Uterus (tissue), 3 donors: ENCODE measurements at regions not wholly inside any gene's neighbourhood (a gene's known extent, or its start where the extent isn't known, plus 50 kb on each side); places are given as distances from the start of the nearest gene placed in this dataset.

ENCODE experiments used
- DNase-seq, 2 donors: peaks; one replicate each; pipeline ENCODE4 v3.0.0-alpha.2; 2019 to 2020
- H3K27ac ChIP-seq, 2 donors: fragments of 200-600 bp; sonication (generic); 1 replicate in 1 of 2; 2 replicates in 1 of 2; pipeline ENCODE4 v1.5.1; 2016 to 2018
- H3K27me3 ChIP-seq, 2 donors: fragments of 200-600 bp; sonication (generic); one replicate each; pipeline ENCODE4 v1.5.1; 2018 to 2019; ENCODE audit warnings: control low read depth in 1 of 2
- H3K36me3 ChIP-seq, 2 donors: fragments of 200-600 bp; sonication (generic); one replicate each; pipeline ENCODE4 v1.5.1; 2019; ENCODE audit warnings: control low read depth in 1 of 2
- H3K4me1 ChIP-seq, 2 donors: fragments of 200-600 bp; sonication (generic); one replicate each; pipeline ENCODE4 v1.5.1; 2018 to 2019; ENCODE audit warnings: control low read depth in 1 of 2
- H3K4me3 ChIP-seq, 2 donors: fragments of 200-600 bp; sonication (generic); 1 replicate in 1 of 2; 2 replicates in 1 of 2; pipeline ENCODE4 v1.5.1; 2018 to 2019; ENCODE audit warnings: mild to moderate bottlenecking in 1 of 2
- H3K9me3 ChIP-seq, 2 donors: fragments of 200-600 bp; sonication (generic); one replicate each; pipeline ENCODE4 v1.5.1; 2019; ENCODE audit warnings: control low read depth in 1 of 2
- POLR2A ChIP-seq, 2 donors: fragments of 450-650 bp; IDR thresholded peaks; one replicate each; pipeline ENCODE4 v1.6.1; 2016; ENCODE audit warnings: antibody characterized with exemption in 2 of 2, mild to moderate bottlenecking in 1 of 2, moderate library complexity in 1 of 2
- intact Hi-C: fragments of 100-400 bp; cut with DNase I; formaldehyde crosslinking; loops from one replicate; pipeline ENCODE4 v1.15.1; 2023; ENCODE audit warnings: low total_unique reads
- TF ChIP-seq, protein P1 (sequence below), 4 experiments: fragments of 200-600 bp in 2 of 4; fragments of 450-650 bp in 2 of 4; sonication (generic) in 2 of 4; IDR thresholded peaks; one replicate each; pipeline ENCODE4 v1.5.1; 2016 to 2019; ENCODE audit warnings: antibody characterized with exemption in 4 of 4, mild to moderate bottlenecking in 2 of 4, moderate library complexity in 1 of 4
- donor health status: DM: yes; HTN: yes; CAD: no.

DNA sequence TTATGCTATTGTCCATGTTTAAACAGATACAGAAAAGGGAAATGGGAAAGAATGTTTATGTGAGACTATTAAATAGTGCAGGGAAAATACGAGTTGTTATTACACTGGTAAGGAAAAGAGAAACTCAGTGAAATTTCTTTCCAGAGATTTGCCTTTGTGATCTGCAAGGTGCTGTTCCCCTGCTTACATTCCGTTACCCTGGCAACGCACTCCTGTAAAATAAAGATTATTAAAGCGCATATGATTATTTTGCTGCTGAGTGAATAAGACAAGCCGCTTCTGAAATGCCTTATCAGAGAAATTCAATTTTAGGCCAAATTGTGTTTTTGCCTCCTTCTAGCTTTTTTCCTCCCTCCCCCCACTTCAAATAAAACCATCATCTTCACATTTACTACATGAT, 328.6 kb upstream of the PMFBP1 start:
- H3K36me3 ChIP-seq: no peaks in the 10 kb centered on the region
- DNase-seq: no peak
- no peak overlapping the region for H3K27ac ChIP-seq
- TF ChIP-seq, protein P1, sequence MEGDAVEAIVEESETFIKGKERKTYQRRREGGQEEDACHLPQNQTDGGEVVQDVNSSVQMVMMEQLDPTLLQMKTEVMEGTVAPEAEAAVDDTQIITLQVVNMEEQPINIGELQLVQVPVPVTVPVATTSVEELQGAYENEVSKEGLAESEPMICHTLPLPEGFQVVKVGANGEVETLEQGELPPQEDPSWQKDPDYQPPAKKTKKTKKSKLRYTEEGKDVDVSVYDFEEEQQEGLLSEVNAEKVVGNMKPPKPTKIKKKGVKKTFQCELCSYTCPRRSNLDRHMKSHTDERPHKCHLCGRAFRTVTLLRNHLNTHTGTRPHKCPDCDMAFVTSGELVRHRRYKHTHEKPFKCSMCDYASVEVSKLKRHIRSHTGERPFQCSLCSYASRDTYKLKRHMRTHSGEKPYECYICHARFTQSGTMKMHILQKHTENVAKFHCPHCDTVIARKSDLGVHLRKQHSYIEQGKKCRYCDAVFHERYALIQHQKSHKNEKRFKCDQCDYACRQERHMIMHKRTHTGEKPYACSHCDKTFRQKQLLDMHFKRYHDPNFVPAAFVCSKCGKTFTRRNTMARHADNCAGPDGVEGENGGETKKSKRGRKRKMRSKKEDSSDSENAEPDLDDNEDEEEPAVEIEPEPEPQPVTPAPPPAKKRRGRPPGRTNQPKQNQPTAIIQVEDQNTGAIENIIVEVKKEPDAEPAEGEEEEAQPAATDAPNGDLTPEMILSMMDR (IDR thresholded peaks at IDR 0.05): no peak
- no peak for TF ChIP-seq POLR2A (IDR thresholded peaks at IDR 0.05)
- H3K27me3 ChIP-seq: no peaks in the 10 kb centered on the region
- no peaks in the 10 kb centered on the region for H3K4me1 ChIP-seq
- no peaks in the 10 kb centered on the region for H3K9me3 ChIP-seq
- no peak overlapping the region for H3K4me3 ChIP-seq
- intact Hi-C loops: no loop called here

GRCh38 chr16:72493716-72494415, 321.9 kb upstream of the PMFBP1 start:
- intact Hi-C loops: no loop called here
- TF ChIP-seq POLR2A (IDR thresholded peaks at IDR 0.05): no peak
- TF ChIP-seq, protein P1 (IDR thresholded peaks at IDR 0.05): no peak
- Histone ChIP-seq H3K27ac (no peak overlapping the region), H3K36me3 (no peaks in the 10 kb centered on the region), H3K4me1 (no peaks in the 10 kb centered on the region), H3K4me3 (no peak overlapping the region), H3K9me3 (no peaks in the 10 kb centered on the region), H3K27me3 (no peaks in the 10 kb centered on the region)
- no peak for DNase-seq

GRCh38 chr16:72487283-72487682, 315.3 kb upstream of the PMFBP1 start:
- Histone ChIP-seq H3K27ac (no peak overlapping the region), H3K4me3 (no peak overlapping the region), H3K9me3 (no peaks in the 10 kb centered on the region), H3K4me1 (no peaks in the 10 kb centered on the region), H3K27me3 (no peaks in the 10 kb centered on the region), H3K36me3 (no peaks in the 10 kb centered on the region)
- no peak for DNase-seq
- intact Hi-C loops: no loop called here
- TF ChIP-seq, protein P1 (IDR thresholded peaks at IDR 0.05): no peak
- no peak for TF ChIP-seq POLR2A (IDR thresholded peaks at IDR 0.05)

DNA sequence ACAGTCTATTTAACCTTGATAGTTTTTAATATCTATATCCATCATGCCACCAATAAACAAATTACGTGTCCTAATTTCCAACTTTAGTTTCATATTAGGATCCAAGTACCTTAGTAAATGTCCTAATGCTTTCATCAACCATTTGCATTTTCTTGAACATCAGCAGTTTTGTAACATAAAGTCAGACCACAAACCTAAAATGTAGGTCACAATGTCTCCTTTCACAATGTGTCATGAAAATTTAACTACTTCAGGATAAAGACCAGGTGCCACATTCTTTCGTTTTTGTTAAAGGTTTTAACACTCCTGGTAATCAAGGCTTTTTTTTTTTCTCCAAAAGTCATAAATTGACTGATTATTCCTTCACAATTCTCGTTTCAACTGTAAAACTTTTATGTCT, 310.7 kb upstream of the PMFBP1 start:
- H3K36me3 ChIP-seq: no peaks in the 10 kb centered on the region
- DNase-seq: no peak
- no peaks in the 10 kb centered on the region for H3K4me1 ChIP-seq
- no peaks in the 10 kb centered on the region for H3K27me3 ChIP-seq
- TF ChIP-seq POLR2A (IDR thresholded peaks at IDR 0.05): no peak
- TF ChIP-seq, protein P1 (IDR thresholded peaks at IDR 0.05): no peak
- H3K9me3 ChIP-seq: no peaks in the 10 kb centered on the region
- H3K4me3 ChIP-seq: no peak overlapping the region
- intact Hi-C loops: no loop called here
- no peak overlapping the region for H3K27ac ChIP-seq

- Histone ChIP-seq H3K27ac (no peak overlapping the region), H3K36me3 (no peaks in the 10 kb centered on the region), H3K4me3 (no peak overlapping the region), H3K27me3 (no peaks in the 10 kb centered on the region), H3K4me1 (no peaks in the 10 kb centered on the region), H3K9me3 (no peaks in the 10 kb centered on the region)
- intact Hi-C loops: no loop called here
- DNase-seq: no peak
- TF ChIP-seq, protein P1 (IDR thresholded peaks at IDR 0.05): no peak
- no peak for TF ChIP-seq POLR2A (IDR thresholded peaks at IDR 0.05)
These were observed 309.5 kb upstream of the PMFBP1 start for GRCh38 chr16:72481419-72481818.
